Mucosa of descending colon (tissue), 3 donors: ENCODE measurements at regions not wholly inside any gene's neighbourhood (a gene's known extent, or its start where the extent isn't known, plus 50 kb on each side); places are given as distances from the start of the nearest gene placed in this dataset.

ENCODE experiments used
- ATAC-seq: fragments of 200-7000 bp; cut with Tn5 transposase; one replicate; pipeline ENCODE4 v1.9.1; 2020; ENCODE audit warnings: mild to moderate bottlenecking, moderate library complexity
- DNase-seq, 3 donors: peaks; one replicate each; pipeline ENCODE4 v3.0.0-alpha.2; 2020
- H3K36me3 ChIP-seq: fragments of 200-600 bp; one replicate; pipeline ENCODE4 v1.8.0; 2021; ENCODE audit warnings: low read depth, mild to moderate bottlenecking
- H3K4me1 ChIP-seq: fragments of 200-600 bp; one replicate; pipeline ENCODE4 v1.8.0; 2021; ENCODE audit warnings: low read depth, mild to moderate bottlenecking
- H3K4me3 ChIP-seq: fragments of 200-600 bp; one replicate; pipeline ENCODE4 v1.8.0; 2021; ENCODE audit warnings: mild to moderate bottlenecking
- H3K9me3 ChIP-seq: fragments of 200-600 bp; one replicate; pipeline ENCODE4 v1.8.0; 2021; ENCODE audit warnings: mild to moderate bottlenecking
- CTCF ChIP-seq: fragments of 200-600 bp; IDR thresholded peaks from one replicate; pipeline ENCODE4 v1.8.0; 2022; ENCODE audit warnings: antibody characterized with exemption, mild to moderate bottlenecking
- intact Hi-C, 2 donors: fragments of 100-400 bp; cut with DNase I in 1 of 2; cut with micrococcal nuclease in 1 of 2; formaldehyde crosslinking; loops; one replicate each; pipeline versions ENCODE4 v1.11.0 to v1.11.1; 2022; cut with DNase I, micrococcal nuclease
- donor health status: DM: no; HTN: no; CAD: no; lungs with moderate emphysema.
- donor health status: DM: no; HTN: no; CAD: no.
- donor health status: DM: no; HTN: yes; CAD: no.

GRCh38 chr2:126752876-126753275, 96.9 kb downstream of the GYPC start:
- H3K4me3 ChIP-seq, result no peak overlapping the region
- no peak for TF ChIP-seq CTCF
- no peaks in the 10 kb centered on the region for H3K9me3 ChIP-seq
- no peaks in the 10 kb centered on the region for H3K36me3 ChIP-seq
- H3K4me1 ChIP-seq, result no peaks in the 10 kb centered on the region
- DNase-seq, result no peak
- intact Hi-C loops, result no loop called here
- ATAC-seq, result no peak

GRCh38 chr2:126753501-126754212, 97.7 kb downstream of the GYPC start:
- no peak for ATAC-seq
- no peak for DNase-seq
- H3K4me3 ChIP-seq, result no peak overlapping the region

GRCh38 chr2:126754240-126755004, 98.5 kb downstream of the GYPC start:
- H3K4me1 ChIP-seq, result no peaks in the 10 kb centered on the region
- no peaks in the 10 kb centered on the region for H3K9me3 ChIP-seq
- no peak overlapping the region for H3K4me3 ChIP-seq
- no peak for ATAC-seq
- no peaks in the 10 kb centered on the region for H3K36me3 ChIP-seq
- intact Hi-C loops, result no loop called here
- no peak for TF ChIP-seq CTCF
- DNase-seq, result no peak

More at GRCh38 chr2:126753501-126754212, 97.7 kb downstream of the GYPC start:
- intact Hi-C loops, result no loop called here
- Histone ChIP-seq H3K4me1 (no peaks in the 10 kb centered on the region), H3K9me3 (no peaks in the 10 kb centered on the region), H3K36me3 (no peaks in the 10 kb centered on the region)
- no peak for TF ChIP-seq CTCF

GRCh38 chr2:126756125-126756524, 100.2 kb downstream of the GYPC start:
- ATAC-seq (no peak), DNase-seq (no peak)
- intact Hi-C loops, result no loop called here
- no peaks in the 10 kb centered on the region for H3K4me1 ChIP-seq
- H3K9me3 ChIP-seq, result no peaks in the 10 kb centered on the region
- no peak overlapping the region for H3K4me3 ChIP-seq
- TF ChIP-seq CTCF, result no peak
- H3K36me3 ChIP-seq, result no peaks in the 10 kb centered on the region

- Histone ChIP-seq H3K4me1 (no peaks in the 10 kb centered on the region), H3K4me3 (no peak overlapping the region), H3K36me3 (no peaks in the 10 kb centered on the region), H3K9me3 (no peaks in the 10 kb centered on the region)
- peak in 1 of 3 donors; percentile 18 for DNase-seq
- ATAC-seq, result no peak
- TF ChIP-seq CTCF, result no peak
- intact Hi-C loops, result no loop called here
These were observed 105.5 kb downstream of the GYPC start for GRCh38 chr2:126761256-126761980.
